Liver (tissue), 7 donors: ENCODE measurements at regions not wholly inside any gene's neighbourhood (a gene's known extent, or its start where the extent isn't known, plus 50 kb on each side); places are given as distances from the start of the nearest gene placed in this dataset.

Source experiments
- DNase-seq: peaks from one replicate; pipeline ENCODE4 v3.0.0-alpha.2; 2017; ENCODE audit warnings: low spot score
- H3K27ac ChIP-seq, 2 donors: one replicate each; pipeline ENCODE4 v1.7.0; 2013; ENCODE audit warnings: inconsistent platforms in 2 of 2, low read length in 2 of 2, control low read depth in 1 of 2, low read depth in 1 of 2, mild to moderate bottlenecking in 1 of 2
- H3K27me3 ChIP-seq, 4 donors: one replicate each; pipeline versions ENCODE4 v1.6.1 to v1.7.0; 2013; ENCODE audit warnings: low read length in 3 of 4, inconsistent platforms in 1 of 4, mild to moderate bottlenecking in 1 of 4, moderate library complexity in 1 of 4; ENCODE audit not compliant: control insufficient read depth in 4 of 4, insufficient read depth in 4 of 4
- H3K36me3 ChIP-seq, 4 donors: one replicate each; pipeline versions ENCODE4 v1.6.1 to v1.7.0; 2013; ENCODE audit warnings: low read length in 3 of 4, mild to moderate bottlenecking in 3 of 4, low read depth in 1 of 4, moderate library complexity in 1 of 4; ENCODE audit not compliant: control insufficient read depth in 4 of 4, insufficient read depth in 3 of 4
- H3K4me1 ChIP-seq, 4 donors: one replicate each; pipeline versions ENCODE4 v1.6.1 to v1.7.0; 2013; ENCODE audit warnings: low read length in 3 of 4, mild to moderate bottlenecking in 3 of 4, moderate library complexity in 1 of 4; ENCODE audit not compliant: control insufficient read depth in 4 of 4, insufficient read depth in 4 of 4
- H3K4me3 ChIP-seq, 3 donors: one replicate each; pipeline versions ENCODE4 v1.6.1 to v1.7.0; 2013; ENCODE audit warnings: low read length in 3 of 3, control low read depth in 1 of 3, low read depth in 1 of 3, mild to moderate bottlenecking in 1 of 3
- H3K9ac ChIP-seq, 2 donors: one replicate each; pipeline ENCODE4 v1.7.0; 2013; ENCODE audit warnings: low read length in 2 of 2, mild to moderate bottlenecking in 2 of 2, moderate library complexity in 2 of 2, control low read depth in 1 of 2, low read depth in 1 of 2
- H3K9me3 ChIP-seq, 4 donors: one replicate each; pipeline versions ENCODE4 v1.6.1 to v1.7.0; 2013; ENCODE audit warnings: low read length in 3 of 4; ENCODE audit not compliant: control insufficient read depth in 4 of 4
- ATF3 ChIP-seq: IDR thresholded peaks from 2 replicates; pipeline ENCODE4 v1.6.1; 2016; ENCODE audit warnings: antibody characterized with exemption
- EGR1 ChIP-seq, 2 donors: IDR thresholded peaks; 2 replicates each; pipeline ENCODE4 v1.6.1; 2016 to 2018; ENCODE audit warnings: antibody characterized with exemption in 2 of 2, low read depth in 2 of 2
- FOXA1 ChIP-seq: IDR thresholded peaks from 2 replicates; pipeline ENCODE4 v1.6.1; 2016; ENCODE audit warnings: antibody characterized with exemption
- HNF4G ChIP-seq: IDR thresholded peaks from 2 replicates; pipeline ENCODE4 v1.6.1; 2016; ENCODE audit warnings: antibody characterized with exemption
- JUND ChIP-seq, 2 donors: IDR thresholded peaks; 2 replicates each; pipeline ENCODE4 v1.6.1; 2016; ENCODE audit warnings: antibody characterized with exemption in 2 of 2
- MAX ChIP-seq: IDR thresholded peaks from 2 replicates; pipeline ENCODE4 v1.6.1; 2016; ENCODE audit warnings: antibody characterized with exemption
- NR2F2 ChIP-seq: IDR thresholded peaks from 2 replicates; pipeline ENCODE4 v1.6.1; 2016; ENCODE audit warnings: antibody characterized with exemption
- RAD21 ChIP-seq, 2 donors: IDR thresholded peaks; 2 replicates each; pipeline ENCODE4 v1.6.1; 2016; ENCODE audit warnings: antibody characterized with exemption in 2 of 2, mild to moderate bottlenecking in 2 of 2
- REST ChIP-seq: IDR thresholded peaks from 2 replicates; pipeline ENCODE4 v1.6.1; 2016; ENCODE audit warnings: antibody characterized with exemption, mild to moderate bottlenecking
- SP1 ChIP-seq: IDR thresholded peaks from 2 replicates; pipeline ENCODE4 v1.6.1; 2018; ENCODE audit warnings: antibody characterized with exemption, mild to moderate bottlenecking
- YY1 ChIP-seq: IDR thresholded peaks from 2 replicates; pipeline ENCODE4 v1.6.1; 2016; ENCODE audit warnings: antibody characterized with exemption, mild to moderate bottlenecking
- WGBS: extraction: QIAGEN DNeasy Blood & Tissue Kit; methylation state at CpG from one replicate; pipeline ENCODE4 v1.1.7; 2013; 5-methylcytosine and 5-hydroxymethylcytosine counted together
- TF ChIP-seq, protein P1 (sequence below): IDR thresholded peaks from 2 replicates; pipeline ENCODE4 v1.6.1; 2016; ENCODE audit warnings: antibody characterized with exemption
- donor health status: healthy.
- donor health status: healthy.
- donor health status: healthy.
- donor health status: healthy.

DNA sequence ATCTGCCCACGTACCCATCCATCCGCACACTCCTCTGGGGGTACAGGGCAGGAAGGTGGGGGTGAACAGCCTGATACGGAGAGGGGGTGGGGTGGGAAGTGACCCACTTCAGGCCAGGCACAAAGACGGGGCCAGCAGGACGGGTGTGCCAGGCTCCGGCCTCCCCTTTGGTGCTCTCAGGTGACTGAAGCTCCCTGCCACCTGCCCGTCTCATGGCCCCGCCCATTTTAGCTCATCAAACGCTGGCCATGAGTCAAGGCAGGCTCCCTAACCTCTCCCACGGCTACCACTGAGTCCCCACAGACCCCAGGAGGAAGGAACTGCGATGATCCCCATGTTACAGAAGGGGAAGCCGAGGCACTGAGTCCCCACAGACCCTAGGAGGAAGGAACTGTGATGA is 109.6 kb downstream of the CRYAA start:
- H3K36me3 ChIP-seq, result no peaks in the 10 kb centered on the region
- no peaks in the 10 kb centered on the region for H3K27me3 ChIP-seq
- DNase-seq, result no peak
- H3K9me3 ChIP-seq, result no peaks in the 10 kb centered on the region
- 76% methylated on average over 12 of the region's 12 CpGs for WGBS
- no peak overlapping the region for H3K9ac ChIP-seq
- H3K27ac ChIP-seq, result no peak overlapping the region
- TF ChIP-seq JUND (IDR thresholded peaks at IDR 0.05), result no peak
- no peak for TF ChIP-seq RAD21 (IDR thresholded peaks at IDR 0.05)
- no peak for TF ChIP-seq REST
- no peak for TF ChIP-seq MAX
- H3K4me1 ChIP-seq, result peaks cover 3 to 18% (median 9%) of the 10 kb centered on the region in 4 donors
- H3K4me3 ChIP-seq, result no peak overlapping the region

GRCh38 chr21:43277481-43278351 is 108.9 kb downstream of the CRYAA start:
- H3K9ac ChIP-seq, result no peak overlapping the region
- TF ChIP-seq FOXA1 (no peak), NR2F2 (no peak), ATF3 (no peak), YY1 (no peak)
- TF ChIP-seq, protein P1, sequence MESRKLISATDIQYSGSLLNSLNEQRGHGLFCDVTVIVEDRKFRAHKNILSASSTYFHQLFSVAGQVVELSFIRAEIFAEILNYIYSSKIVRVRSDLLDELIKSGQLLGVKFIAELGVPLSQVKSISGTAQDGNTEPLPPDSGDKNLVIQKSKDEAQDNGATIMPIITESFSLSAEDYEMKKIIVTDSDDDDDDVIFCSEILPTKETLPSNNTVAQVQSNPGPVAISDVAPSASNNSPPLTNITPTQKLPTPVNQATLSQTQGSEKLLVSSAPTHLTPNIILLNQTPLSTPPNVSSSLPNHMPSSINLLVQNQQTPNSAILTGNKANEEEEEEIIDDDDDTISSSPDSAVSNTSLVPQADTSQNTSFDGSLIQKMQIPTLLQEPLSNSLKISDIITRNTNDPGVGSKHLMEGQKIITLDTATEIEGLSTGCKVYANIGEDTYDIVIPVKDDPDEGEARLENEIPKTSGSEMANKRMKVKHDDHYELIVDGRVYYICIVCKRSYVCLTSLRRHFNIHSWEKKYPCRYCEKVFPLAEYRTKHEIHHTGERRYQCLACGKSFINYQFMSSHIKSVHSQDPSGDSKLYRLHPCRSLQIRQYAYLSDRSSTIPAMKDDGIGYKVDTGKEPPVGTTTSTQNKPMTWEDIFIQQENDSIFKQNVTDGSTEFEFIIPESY, result no peak
- no peak for DNase-seq
- H3K36me3 ChIP-seq, result no peaks in the 10 kb centered on the region
- H3K4me1 ChIP-seq, result peaks cover 3 to 20% (median 9%) of the 10 kb centered on the region in 4 donors
- 78% methylated on average over 30 of the region's 30 CpGs for WGBS
- H3K27me3 ChIP-seq, result no peaks in the 10 kb centered on the region
- H3K9me3 ChIP-seq, result no peaks in the 10 kb centered on the region
- H3K4me3 ChIP-seq, result no peak overlapping the region
- no peak overlapping the region for H3K27ac ChIP-seq

DNA sequence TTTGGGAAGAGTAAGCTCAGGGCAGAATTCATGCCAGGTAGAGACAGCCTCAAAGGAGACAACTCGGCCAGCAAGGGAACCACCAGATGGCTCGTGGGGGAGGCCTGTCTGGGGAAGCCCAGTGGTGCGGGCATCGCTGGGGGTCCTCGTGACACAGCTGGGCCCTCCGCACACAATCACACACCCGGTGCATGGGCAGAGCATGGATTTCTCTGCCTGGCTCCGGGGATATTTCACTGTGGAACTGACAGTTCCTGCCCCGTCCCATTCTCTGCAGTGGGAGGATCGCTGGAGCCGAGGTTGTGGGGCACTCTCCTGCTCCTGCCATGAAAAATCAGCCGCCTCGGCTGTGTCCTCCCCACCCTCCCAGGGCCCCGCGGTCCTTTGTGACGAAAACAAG is 108.0 kb downstream of the CRYAA start:
- Histone ChIP-seq H3K4me1 (peaks cover 3 to 20% (median 9%) of the 10 kb centered on the region in 4 donors), H3K27ac (no peak overlapping the region), H3K9me3 (no peaks in the 10 kb centered on the region), H3K36me3 (no peaks in the 10 kb centered on the region), H3K9ac (no peak overlapping the region), H3K27me3 (no peaks in the 10 kb centered on the region), H3K4me3 (no peak overlapping the region)
- no peak for DNase-seq
- no peak for TF ChIP-seq EGR1 (IDR thresholded peaks at IDR 0.05; ENCODE audit: low read depth in 2 of 2)
- no peak for TF ChIP-seq SP1
- TF ChIP-seq, protein P1, result no peak
- no peak for TF ChIP-seq HNF4G
- no peak for TF ChIP-seq REST
- 86% methylated on average over 16 of the region's 16 CpGs for WGBS
